ENCODE measurements at regions not wholly inside any gene's neighbourhood (a gene's known extent, or its start where the extent isn't known, plus 50 kb on each side); places are given as distances from the start of the nearest gene placed in this dataset.

- Histone ChIP-seq H3K27me3 (no peaks in the 10 kb centered on the region), H3K36me3 (no peaks in the 10 kb centered on the region), H3K4me3 (no peak overlapping the region), H3K27ac (no peak overlapping the region), H3K4me1 (ENCODE audit: low read depth) (peaks cover 4% of the 10 kb centered on the region), H3K9me3 (ENCODE audit: low read depth) (no peaks in the 10 kb centered on the region)
- TF ChIP-seq CTCF (IDR thresholded peaks at IDR 0.05; ENCODE audit: low read depth, low read length) = no peak
- DNase-seq (ENCODE audit: low read depth in 1 of 2, low spot score in 1 of 2) = peak in 1 of 2 donors; percentile 79
Measured at GRCh38 chr10:33114451-33114952, 156.5 kb upstream of the ITGB1 start.

GRCh38 chr10:33113466-33113865 lies 155.4 kb upstream of the ITGB1 start:
- no peak overlapping the region for H3K27ac ChIP-seq
- DNase-seq (ENCODE audit: low read depth in 1 of 2, low spot score in 1 of 2) = peak in 1 of 2 donors; percentile 82
- no peaks in the 10 kb centered on the region for H3K9me3 ChIP-seq (ENCODE audit: low read depth)
- H3K4me1 ChIP-seq (ENCODE audit: low read depth) = peaks cover 4% of the 10 kb centered on the region
- no peaks in the 10 kb centered on the region for H3K27me3 ChIP-seq
- TF ChIP-seq CTCF (IDR thresholded peaks at IDR 0.05; ENCODE audit: low read depth, low read length) = no peak
- no peak overlapping the region for H3K4me3 ChIP-seq
- H3K36me3 ChIP-seq = no peaks in the 10 kb centered on the region

- peaks cover 4% of the 10 kb centered on the region for H3K4me1 ChIP-seq (ENCODE audit: low read depth)
- H3K27me3 ChIP-seq = no peaks in the 10 kb centered on the region
- H3K9me3 ChIP-seq (ENCODE audit: low read depth) = no peaks in the 10 kb centered on the region
- H3K4me3 ChIP-seq = no peak overlapping the region
- TF ChIP-seq CTCF (IDR thresholded peaks at IDR 0.05; ENCODE audit: low read depth, low read length) = no peak
- H3K27ac ChIP-seq = no peak overlapping the region
- DNase-seq (ENCODE audit: low read depth in 1 of 2, low spot score in 1 of 2) = peak in 1 of 2 donors; percentile 79
- no peaks in the 10 kb centered on the region for H3K36me3 ChIP-seq
Measured at GRCh38 chr10:33112831-33113455, 154.9 kb upstream of the ITGB1 start.

- Histone ChIP-seq H3K4me3 (no peak overlapping the region), H3K36me3 (no peaks in the 10 kb centered on the region), H3K27ac (no peak overlapping the region), H3K27me3 (no peaks in the 10 kb centered on the region), H3K4me1 (ENCODE audit: low read depth) (peaks cover 4% of the 10 kb centered on the region), H3K9me3 (ENCODE audit: low read depth) (no peaks in the 10 kb centered on the region)
- DNase-seq (ENCODE audit: low read depth in 1 of 2, low spot score in 1 of 2) = no peak
- TF ChIP-seq CTCF (IDR thresholded peaks at IDR 0.05; ENCODE audit: low read depth, low read length) = no peak
Measured at GRCh38 chr10:33111488-33112051, 153.5 kb upstream of the ITGB1 start.

GRCh38 chr10:33109788-33110469 lies 151.9 kb upstream of the ITGB1 start:
- Histone ChIP-seq H3K27ac (no peak overlapping the region), H3K27me3 (no peaks in the 10 kb centered on the region), H3K4me1 (ENCODE audit: low read depth) (peaks cover 4% of the 10 kb centered on the region), H3K4me3 (no peak overlapping the region), H3K36me3 (no peaks in the 10 kb centered on the region), H3K9me3 (ENCODE audit: low read depth) (no peaks in the 10 kb centered on the region)
- no peak for DNase-seq (ENCODE audit: low read depth in 1 of 2, low spot score in 1 of 2)
- no peak for TF ChIP-seq CTCF (IDR thresholded peaks at IDR 0.05; ENCODE audit: low read depth, low read length)

Data from cardiac muscle cell (in vitro differentiated cells and primary cell).